Prostate gland (tissue), 2 donors: ENCODE measurements at regions not wholly inside any gene's neighbourhood (a gene's known extent, or its start where the extent isn't known, plus 50 kb on each side); places are given as distances from the start of the nearest gene placed in this dataset.

Source experiments
- CTCF ChIP-seq, 4 experiments: fragments of 200-600 bp in 2 of 4; fragments of 450-650 bp in 2 of 4; sonication (generic) in 2 of 4; IDR thresholded peaks; 1 replicate in 3 of 4; 2 replicates in 1 of 4; pipeline ENCODE4 v1.5.1; 2016 to 2019; ENCODE audit warnings: antibody characterized with exemption in 4 of 4, mild to moderate bottlenecking in 2 of 4, moderate library complexity in 2 of 4
- POLR2A ChIP-seq: fragments of 450-650 bp; IDR thresholded peaks from one replicate; pipeline ENCODE4 v1.6.1; 2016; ENCODE audit warnings: antibody characterized with exemption, mild to moderate bottlenecking

GRCh38 chr6:15062516-15063252 is 183.2 kb upstream of the JARID2 start:
- TF ChIP-seq CTCF (IDR thresholded peaks at IDR 0.05): no peak
- TF ChIP-seq POLR2A: no peak
